ENCODE measurements at regions not wholly inside any gene's neighbourhood (a gene's known extent, or its start where the extent isn't known, plus 50 kb on each side); places are given as distances from the start of the nearest gene placed in this dataset.

- TF ChIP-seq BCLAF1 (IDR thresholded peaks at IDR 0.05) (no peak), NRF1 (conservative IDR thresholded peaks at IDR 0.05; ENCODE audit: low read depth, low read length) (no peak)
Observed at GRCh38 chr20:56831795-56832194, 202.7 kb downstream of the TFAP2C start (continued).

GRCh38 chr20:56833427-56833826, 204.3 kb downstream of the TFAP2C start:
- Histone ChIP-seq H3K27ac (ENCODE audit: control insufficient read depth, insufficient read depth) (no peak overlapping the region), H3K9ac (ENCODE audit: control insufficient read depth, insufficient read depth, low read length) (no peak overlapping the region), H3K27me3 (replicated peaks in 1 of 2; ENCODE audit: control insufficient read depth in 2 of 2, insufficient read depth in 2 of 2, low read length in 1 of 2) (peaks cover 0 to 1% of the 10 kb centered on the region in 2 experiments; a peak in 1 of 4 replicates), H3K36me3 (ENCODE audit: control insufficient read depth in 2 of 2, insufficient read depth in 2 of 2, low read length in 1 of 2) (no peaks in the 10 kb centered on the region), H3K9me3 (replicated peaks; ENCODE audit: control insufficient read depth, insufficient read depth, low read length) (no peaks in the 10 kb centered on the region), H3K4me1 (ENCODE audit: control insufficient read depth, insufficient read depth, low read length) (no peaks in the 10 kb centered on the region), H4K20me1 (ENCODE audit: control insufficient read depth, insufficient read depth) (no peaks in the 10 kb centered on the region), H2AFZ (ENCODE audit: control insufficient read depth, low read depth, low read length) (no peak overlapping the region), H3K4me2 (ENCODE audit: control insufficient read depth, insufficient read depth) (no peak overlapping the region), H3K4me3 (no peak overlapping the region), H3K79me2 (ENCODE audit: control insufficient read depth, insufficient read depth, low read length) (no peaks in the 10 kb centered on the region)
- no TSS peak for BruUV-seq (replicated peaks)
- POLR2A ChIA-PET: no interaction called here
- SMC1A ChIA-PET (ENCODE audit: uncharacterized antibody, unreplicated experiment): no interaction called here
- DNase-seq (ENCODE audit: low read depth, low spot score) (no peak), FAIRE-seq (no peak), ATAC-seq (no peak)
- intact Hi-C loops (cut with micrococcal nuclease; ENCODE audit: unreplicated experiment) (no loop called here), in situ Hi-C loops (cut with MboI) (no loop called here)
- RAD21 ChIA-PET (ENCODE audit: unreplicated experiment): no interaction called here
- WGBS (ENCODE audit: insufficient coverage, insufficient replicate concordance, low lambda C conversion rate, missing lambda C conversion rate): 38% methylated on average over 5 of the region's 5 CpGs
- CTCF ChIA-PET: interaction anchor here (0.6 kb wide), 1 partner anchor 48 kb away, joined by 3 read pairs; no protein-coding TSS in a partner anchor
- TF ChIP-seq EED (IDR thresholded peaks at IDR 0.05; ENCODE audit: low read depth) (no peak), SMAD1 (IDR thresholded peaks at IDR 0.05; ENCODE audit: low read depth, partially characterized antibody) (no peak), ZNF207 (IDR thresholded peaks at IDR 0.05; ENCODE audit: borderline replicate concordance) (no peak), CBFB (IDR thresholded peaks at IDR 0.05; ENCODE audit: low read depth) (no peak), MAX (IDR thresholded peaks at IDR 0.05; ENCODE audit: low read depth, low read length) (no peak), TCF12 (IDR thresholded peaks at IDR 0.05; ENCODE audit: low read depth, low read length) (no peak), CTCF (IDR thresholded peaks at IDR 0.05 in 2 of 3, conservative IDR thresholded peaks at IDR 0.05 in 1 of 3; ENCODE audit: control insufficient read depth in 2 of 3, extremely low read depth in 1 of 3, insufficient read depth in 1 of 3, low read depth in 3 of 3, low read length in 3 of 3) (no peak), CEBPB (IDR thresholded peaks at IDR 0.05; ENCODE audit: borderline replicate concordance in 1 of 2, low read depth in 2 of 2, low read length in 2 of 2) (no peak), ZBTB33 (IDR thresholded peaks at IDR 0.05) (no peak), PBX3 (IDR thresholded peaks at IDR 0.05; ENCODE audit: insufficient replicate concordance, low read depth, low read length) (no peak), BCL11A (IDR thresholded peaks at IDR 0.05; ENCODE audit: low read depth, low read length) (no peak), RB1 (IDR thresholded peaks at IDR 0.05; ENCODE audit: borderline replicate concordance) (no peak), KDM1A (IDR thresholded peaks at IDR 0.05; ENCODE audit: borderline replicate concordance) (no peak)
